Heart left ventricle (tissue), 16 donors: ENCODE measurements at regions not wholly inside any gene's neighbourhood (a gene's known extent, or its start where the extent isn't known, plus 50 kb on each side); places are given as distances from the start of the nearest gene placed in this dataset.
"Not testable (repeated sequence)": the region's sequence is repeated elsewhere in the genome, so short reads cannot be mapped to it uniquely, and the experiment has no call there.

Experiments used
- ATAC-seq, 4 donors: fragments of 200-7000 bp; cut with Tn5 transposase; one replicate each; pipeline ENCODE4 v1.9.1; 2020 to 2022; ENCODE audit warnings: moderate library complexity in 4 of 4, mild to moderate bottlenecking in 3 of 4, moderate number of reproducible peaks in 1 of 4
- DNase-seq, 5 donors: peaks; one replicate each; pipeline ENCODE4 v3.0.0-alpha.2; 2020
- H3K27ac ChIP-seq, 12 donors: fragments of 200-600 bp; sonication (generic) in 4 of 12; one replicate each; pipeline versions ENCODE4 v1.5.0 to v1.8.0; 2016 to 2022; ENCODE audit warnings: mild to moderate bottlenecking in 2 of 12
- H3K27me3 ChIP-seq, 9 donors: fragments of 200-600 bp; sonication (generic) in 2 of 9; one replicate each; pipeline versions ENCODE4 v1.5.1 to v1.8.0; 2016 to 2022; ENCODE audit warnings: mild to moderate bottlenecking in 3 of 9
- H3K36me3 ChIP-seq, 9 donors: fragments of 200-600 bp; sonication (generic) in 2 of 9; one replicate each; pipeline versions ENCODE4 v1.5.0 to v1.8.0; 2018 to 2022; ENCODE audit warnings: mild to moderate bottlenecking in 2 of 9
- H3K4me1 ChIP-seq, 12 donors: fragments of 200-600 bp; sonication (generic) in 4 of 12; one replicate each; pipeline versions ENCODE4 v1.5.0 to v1.8.0; 2016 to 2022; ENCODE audit warnings: mild to moderate bottlenecking in 3 of 12
- H3K4me3 ChIP-seq, 12 donors: fragments of 200-600 bp; sonication (generic) in 4 of 12; one replicate each; pipeline versions ENCODE4 v1.5.0 to v1.8.0; 2017 to 2022; ENCODE audit warnings: mild to moderate bottlenecking in 9 of 12, moderate library complexity in 4 of 12
- H3K9me3 ChIP-seq, 12 donors: fragments of 200-600 bp; sonication (generic) in 4 of 12; one replicate each; pipeline versions ENCODE4 v1.5.0 to v1.8.0; 2016 to 2022; ENCODE audit warnings: mild to moderate bottlenecking in 1 of 12
- CTCF ChIP-seq, 12 donors: fragments of 200-600 bp; sonication (generic) in 4 of 12; IDR thresholded peaks; one replicate each; pipeline versions ENCODE4 v1.5.0 to v1.8.0; 2018 to 2022; ENCODE audit warnings: antibody characterized with exemption in 12 of 12, mild to moderate bottlenecking in 5 of 12
- POLR2A ChIP-seq, 2 donors: fragments of 450-650 bp; IDR thresholded peaks; one replicate each; pipeline ENCODE4 v1.6.1; 2017; ENCODE audit warnings: antibody characterized with exemption in 2 of 2, mild to moderate bottlenecking in 2 of 2, moderate library complexity in 2 of 2
- WGBS, 4 donors: extraction: QIAGEN DNeasy Blood & Tissue Kit in 2 of 4; methylation state at CpG; one replicate each; pipeline versions ENCODE4 v1.1.5 to v1.1.7; 2013 to 2018; 5-methylcytosine and 5-hydroxymethylcytosine counted together
- intact Hi-C, 10 donors: fragments of 100-400 bp; cut with DNase I; formaldehyde crosslinking; loops; one replicate each; pipeline versions ENCODE4 v1.11.1 to v1.14.2; 2022
- donor health status: ischemic (EF 13 %, LVEDD 7.1; RV severe dilation, severe dysfunction).
- donor health status: healthy with polysubstance abuse.
- donor health status: DM: no; HTN: yes; CAD: no.
- donor health status: DM: no; HTN: no; CAD: no.
- donor health status: ischemic (EF 25% LVEDD 6.9; RV normal size, moderate dysfunction).
- donor health status: ischemic (EF 25% LVEDD 5.7; RV mildly dilated, moderate dysfunction).
- donor health status: healthy.
- donor health status: DM: yes; HTN: yes; CAD: no.
- donor health status: ischemic (EF 35%, LVEDD 5.7; RV mildly dilated, moderate dysfunction).
- donor health status: nonischemic (EF 11% LVEDD 7.7; RV severe dilation, severe dysfunction).
- donor health status: DM: yes; HTN: yes; CAD: no.
- donor health status: PGD.
- donor health status: ischemic (EF 29% LVEDD 5.4; RV normal size, mild dysfunction).
- donor health status: nonischemic (EF 23%, LVEDD 6.1; RV moderate dilation, normal function).

- WGBS, 4 donors = 64 to 75% (median 71%) methylated on average over 2 of the region's 2 CpGs
- Histone ChIP-seq H3K27ac (no peak overlapping the region), H3K9me3 (no peaks in the 10 kb centered on the region), H3K36me3 (no peaks in the 10 kb centered on the region), H3K27me3 (peaks cover 0 to 16% (median 0%) of the 10 kb centered on the region in 9 donors), H3K4me3 (no peak overlapping the region), H3K4me1 (no peaks in the 10 kb centered on the region)
- no peak for TF ChIP-seq CTCF (IDR thresholded peaks at IDR 0.05)
- no peak for TF ChIP-seq POLR2A (IDR thresholded peaks at IDR 0.05)
- no peak for DNase-seq
- no peak for ATAC-seq
- intact Hi-C loops = no loop called here
Measured at GRCh38 chrX:106281383-106281782, 113.3 kb downstream of the PWWP3B start.

GRCh38 chrX:106283841-106284240 is 115.7 kb downstream of the PWWP3B start:
- 62 to 82% (median 74%) methylated on average over 4 of the region's 4 CpGs for WGBS, 4 donors

GRCh38 chrX:106284431-106285025 is 116.4 kb downstream of the PWWP3B start:
- TF ChIP-seq CTCF (IDR thresholded peaks at IDR 0.05) (no peak), POLR2A (IDR thresholded peaks at IDR 0.05) (no peak)
- H3K27ac ChIP-seq = no peak overlapping the region
- H3K36me3 ChIP-seq = no peaks in the 10 kb centered on the region
- H3K9me3 ChIP-seq = no peaks in the 10 kb centered on the region
- peak in 1 of 4 donors; percentile 29 for ATAC-seq
- 35 to 60% (median 51%) methylated on average over 2 of the region's 2 CpGs for WGBS, 4 donors
- intact Hi-C loops = no loop called here
- no peak overlapping the region for H3K4me3 ChIP-seq
- no peaks in the 10 kb centered on the region for H3K4me1 ChIP-seq
- H3K27me3 ChIP-seq = peaks cover 0 to 11% (median 0%) of the 10 kb centered on the region in 9 donors
- no peak for DNase-seq

More at GRCh38 chrX:106283841-106284240, 115.7 kb downstream of the PWWP3B start:
- H3K27me3 ChIP-seq = peaks cover 0 to 12% (median 0%) of the 10 kb centered on the region in 9 donors
- no peak overlapping the region for H3K27ac ChIP-seq
- TF ChIP-seq CTCF (IDR thresholded peaks at IDR 0.05) = no peak
- TF ChIP-seq POLR2A (IDR thresholded peaks at IDR 0.05) = no peak
- H3K4me1 ChIP-seq = no peaks in the 10 kb centered on the region
- H3K36me3 ChIP-seq = no peaks in the 10 kb centered on the region
- intact Hi-C loops = no loop called here
- no peak for DNase-seq
- no peaks in the 10 kb centered on the region for H3K9me3 ChIP-seq
- no peak for ATAC-seq
- no peak overlapping the region for H3K4me3 ChIP-seq

GRCh38 chrX:106286053-106286650 is 118.0 kb downstream of the PWWP3B start:
- intact Hi-C loops = no loop called here
- 5 to 21% (median 11%) methylated on average over 1 of the region's 1 CpG for WGBS, 4 donors
- Histone ChIP-seq H3K27me3 (peaks cover 0 to 5% (median 0%) of the 10 kb centered on the region in 9 donors), H3K36me3 (no peaks in the 10 kb centered on the region), H3K4me3 (no peak overlapping the region), H3K9me3 (no peaks in the 10 kb centered on the region), H3K27ac (no peak overlapping the region), H3K4me1 (no peaks in the 10 kb centered on the region)
- DNase-seq (no peak), ATAC-seq (no peak)
- TF ChIP-seq CTCF (IDR thresholded peaks at IDR 0.05) (no peak), POLR2A (IDR thresholded peaks at IDR 0.05) (no peak)

GRCh38 chrX:106290778-106291177 is 122.7 kb downstream of the PWWP3B start:
- H3K4me1 ChIP-seq, H3K36me3 ChIP-seq, H3K4me3 ChIP-seq, H3K27ac ChIP-seq, DNase-seq, H3K27me3 ChIP-seq, intact Hi-C loops, H3K9me3 ChIP-seq, ATAC-seq: not testable (repeated sequence)
- no CpG with 5 or more reads among the region's 5 CpGs for WGBS, 4 donors

- intact Hi-C loops, H3K36me3 ChIP-seq, H3K27me3 ChIP-seq, H3K27ac ChIP-seq, H3K4me1 ChIP-seq, ATAC-seq, DNase-seq, H3K4me3 ChIP-seq, H3K9me3 ChIP-seq: not testable (repeated sequence)
- no CpG with 5 or more reads among the region's 9 CpGs for WGBS, 4 donors
Measured at GRCh38 chrX:106291779-106292390, 123.8 kb downstream of the PWWP3B start.
